HG03064 (cell line): ENCODE measurements at regions not wholly inside any gene's neighbourhood (a gene's known extent, or its start where the extent isn't known, plus 50 kb on each side); places are given as distances from the start of the nearest gene placed in this dataset.
"Not testable (repeated sequence)": the region's sequence is repeated elsewhere in the genome, so short reads cannot be mapped to it uniquely, and the experiment has no call there.

Source experiments
- ATAC-seq: cut with Tn5 transposase; IDR thresholded peaks from one replicate; pipeline ENCODE4 v1.9.1; 2021; ENCODE audit warnings: low read depth; ENCODE audit not compliant: unreplicated experiment

- no peak for ATAC-seq
These were observed 647.1 kb upstream of the FLRT2 start for GRCh38 chr14:84882830-84883229.

GRCh38 chr14:84885061-84885460 is 644.9 kb upstream of the FLRT2 start:
- no peak for ATAC-seq

- no peak for ATAC-seq
These were observed 638.5 kb upstream of the FLRT2 start for GRCh38 chr14:84891404-84891803.

- no peak for ATAC-seq
These were observed 635.7 kb upstream of the FLRT2 start for GRCh38 chr14:84894254-84894653.

- no peak for ATAC-seq
These were observed 607.6 kb upstream of the FLRT2 start for GRCh38 chr14:84922370-84922769.

GRCh38 chr14:84926656-84927055 is 603.3 kb upstream of the FLRT2 start:
- no peak for ATAC-seq

GRCh38 chr14:84927096-84927827 is 602.7 kb upstream of the FLRT2 start:
- no peak for ATAC-seq

- no peak for ATAC-seq
These were observed 600.9 kb upstream of the FLRT2 start for GRCh38 chr14:84929086-84929485.

- ATAC-seq, result no peak
These were observed 600.1 kb upstream of the FLRT2 start for GRCh38 chr14:84929834-84930233.

GRCh38 chr14:84937016-84937415 is 592.9 kb upstream of the FLRT2 start:
- ATAC-seq, result no peak

GRCh38 chr14:84937449-84937848 is 592.5 kb upstream of the FLRT2 start:
- no peak for ATAC-seq

- not testable (repeated sequence) for ATAC-seq
These were observed 585.0 kb upstream of the FLRT2 start for GRCh38 chr14:84944901-84945300.

GRCh38 chr14:84959851-84960520 is 570.0 kb upstream of the FLRT2 start:
- ATAC-seq, result no peak

- ATAC-seq, result no peak
These were observed 568.3 kb upstream of the FLRT2 start for GRCh38 chr14:84961637-84962036.

GRCh38 chr14:84963518-84963917 is 566.4 kb upstream of the FLRT2 start:
- ATAC-seq, result no peak

- ATAC-seq, result no peak
These were observed 564.7 kb upstream of the FLRT2 start for GRCh38 chr14:84965279-84965678.

- ATAC-seq, result no peak
These were observed 560.4 kb upstream of the FLRT2 start for GRCh38 chr14:84969501-84969900.

- ATAC-seq, result no peak
These were observed 554.6 kb upstream of the FLRT2 start for GRCh38 chr14:84975241-84975902.

- no peak for ATAC-seq
These were observed 553.1 kb upstream of the FLRT2 start for GRCh38 chr14:84976805-84977204.

- no peak for ATAC-seq
These were observed 542.9 kb upstream of the FLRT2 start for GRCh38 chr14:84987042-84987441.

- no peak for ATAC-seq
These were observed 541.6 kb upstream of the FLRT2 start for GRCh38 chr14:84988357-84988756.

- ATAC-seq, result no peak
These were observed 538.9 kb upstream of the FLRT2 start for GRCh38 chr14:84991021-84991420.
